Peyer's patch (tissue), 4 donors: ENCODE measurements at regions not wholly inside any gene's neighbourhood (a gene's known extent, or its start where the extent isn't known, plus 50 kb on each side); places are given as distances from the start of the nearest gene placed in this dataset.

ENCODE experiments used
- DNase-seq, 3 donors: peaks; one replicate each; pipeline ENCODE4 v3.0.0-alpha.2; 2017 to 2019
- H3K27ac ChIP-seq, 4 donors: fragments of 200-600 bp; sonication (generic); one replicate each; pipeline ENCODE4 v1.5.1; 2016 to 2019
- H3K27me3 ChIP-seq, 2 donors: fragments of 200-600 bp; sonication (generic); one replicate each; pipeline ENCODE4 v1.5.1; 2019
- H3K36me3 ChIP-seq, 3 donors: fragments of 200-600 bp; sonication (generic); one replicate each; pipeline ENCODE4 v1.5.1; 2016 to 2019
- H3K4me1 ChIP-seq, 4 donors: fragments of 200-600 bp; sonication (generic); one replicate each; pipeline ENCODE4 v1.5.1; 2016 to 2019
- H3K4me3 ChIP-seq, 4 donors: fragments of 200-600 bp; sonication (generic); 1 replicate in 3 of 4; 2 replicates in 1 of 4; pipeline ENCODE4 v1.5.1; 2016 to 2019; ENCODE audit warnings: mild to moderate bottlenecking in 1 of 4
- H3K9me3 ChIP-seq, 4 donors: fragments of 200-600 bp; sonication (generic); one replicate each; pipeline ENCODE4 v1.5.1; 2016 to 2019; ENCODE audit warnings: mild to moderate bottlenecking in 1 of 4
- CTCF ChIP-seq, 6 experiments: fragments of 450-650 bp in 4 of 6; fragments of 200-600 bp in 2 of 6; sonication (generic) in 1 of 6; IDR thresholded peaks; one replicate each; pipeline ENCODE4 v1.5.1; 2017 to 2019; ENCODE audit warnings: antibody characterized with exemption in 6 of 6, mild to moderate bottlenecking in 3 of 6, moderate library complexity in 1 of 6
- POLR2A ChIP-seq, 2 donors: fragments of 450-650 bp; IDR thresholded peaks; one replicate each; pipeline ENCODE4 v1.5.1; 2017; ENCODE audit warnings: antibody characterized with exemption in 2 of 2, mild to moderate bottlenecking in 2 of 2, moderate library complexity in 2 of 2

- H3K4me1 ChIP-seq: peaks cover 0 to 3% (median 0%) of the 10 kb centered on the region in 4 donors
- H3K9me3 ChIP-seq: no peaks in the 10 kb centered on the region
- no peak overlapping the region for H3K27ac ChIP-seq
- H3K4me3 ChIP-seq: no peak overlapping the region
- DNase-seq: no peak
- H3K27me3 ChIP-seq: no peaks in the 10 kb centered on the region
- H3K36me3 ChIP-seq: no peaks in the 10 kb centered on the region
- no peak for TF ChIP-seq CTCF (IDR thresholded peaks at IDR 0.05)
- no peak for TF ChIP-seq POLR2A (IDR thresholded peaks at IDR 0.05)
Measured at GRCh38 chr5:87115839-87116364, 151.8 kb upstream of the RASA1 start.

- no peak overlapping the region for H3K27ac ChIP-seq
- H3K36me3 ChIP-seq: no peaks in the 10 kb centered on the region
- DNase-seq: no peak
- TF ChIP-seq CTCF (IDR thresholded peaks at IDR 0.05): no peak
- TF ChIP-seq POLR2A (IDR thresholded peaks at IDR 0.05): no peak
- H3K9me3 ChIP-seq: no peaks in the 10 kb centered on the region
- H3K4me3 ChIP-seq: no peak overlapping the region
- H3K27me3 ChIP-seq: no peaks in the 10 kb centered on the region
- H3K4me1 ChIP-seq: peaks cover 0 to 3% (median 0%) of the 10 kb centered on the region in 4 donors
Measured at GRCh38 chr5:87116825-87117512, 150.7 kb upstream of the RASA1 start.

GRCh38 chr5:87119588-87119987 lies 148.1 kb upstream of the RASA1 start:
- Histone ChIP-seq H3K27ac (no peak overlapping the region), H3K27me3 (no peaks in the 10 kb centered on the region), H3K36me3 (no peaks in the 10 kb centered on the region), H3K9me3 (no peaks in the 10 kb centered on the region), H3K4me1 (peaks cover 0 to 3% (median 0%) of the 10 kb centered on the region in 4 donors), H3K4me3 (no peak overlapping the region)
- TF ChIP-seq CTCF (IDR thresholded peaks at IDR 0.05) (no peak), POLR2A (IDR thresholded peaks at IDR 0.05) (no peak)
- DNase-seq: no peak

- Histone ChIP-seq H3K4me1 (peaks cover 0 to 3% (median 0%) of the 10 kb centered on the region in 4 donors), H3K9me3 (no peaks in the 10 kb centered on the region), H3K27ac (peak overlapping the region in 3 of 4 donors; percentile 17 to 60 (median 53)), H3K4me3 (no peak overlapping the region), H3K36me3 (no peaks in the 10 kb centered on the region), H3K27me3 (no peaks in the 10 kb centered on the region)
- TF ChIP-seq CTCF (IDR thresholded peaks at IDR 0.05) (no peak), POLR2A (IDR thresholded peaks at IDR 0.05) (no peak)
- no peak for DNase-seq
Measured at GRCh38 chr5:87120518-87121303, 147.0 kb upstream of the RASA1 start.

- no peak for TF ChIP-seq CTCF (IDR thresholded peaks at IDR 0.05)
- no peak for TF ChIP-seq POLR2A (IDR thresholded peaks at IDR 0.05)
- Histone ChIP-seq H3K4me1 (peaks cover 0 to 3% (median 0%) of the 10 kb centered on the region in 4 donors), H3K4me3 (no peak overlapping the region), H3K27me3 (no peaks in the 10 kb centered on the region), H3K27ac (peak overlapping the region; percentile 2 to 60 (median 44)), H3K36me3 (no peaks in the 10 kb centered on the region), H3K9me3 (no peaks in the 10 kb centered on the region)
- DNase-seq: peak in 2 of 3 donors; percentile 40 to 55
Measured at GRCh38 chr5:87121304-87122150, 146.2 kb upstream of the RASA1 start.
